ENCODE measurements at regions not wholly inside any gene's neighbourhood (a gene's known extent, or its start where the extent isn't known, plus 50 kb on each side); places are given as distances from the start of the nearest gene placed in this dataset.
"Not testable (repeated sequence)": the region's sequence is repeated elsewhere in the genome, so short reads cannot be mapped to it uniquely, and the experiment has no call there.

DNA sequence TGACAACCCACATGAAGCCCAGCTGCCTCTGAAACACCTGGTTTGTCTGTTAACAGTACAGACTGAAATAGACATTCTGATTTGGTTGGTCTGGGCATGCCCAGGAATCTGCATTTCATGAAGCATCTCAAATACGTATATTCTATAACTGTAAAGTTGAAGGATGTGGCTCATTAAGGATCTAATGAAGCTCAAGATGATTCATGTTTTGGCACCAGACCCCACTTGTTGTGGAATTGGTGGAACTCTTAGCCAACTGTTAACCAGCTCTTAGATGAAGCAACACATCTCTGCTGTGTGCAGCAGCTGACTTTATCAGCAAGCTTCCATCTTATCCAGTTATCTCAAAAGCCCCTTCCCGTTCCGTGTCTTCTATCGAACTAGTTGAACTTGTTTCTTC, 232.2 kb downstream of the INSC start:
- ATAC-seq (ENCODE audit: low FRiP score), result no peak
- DNase-seq (ENCODE audit: low spot score), result no peak
- TF ChIP-seq, protein P1, sequence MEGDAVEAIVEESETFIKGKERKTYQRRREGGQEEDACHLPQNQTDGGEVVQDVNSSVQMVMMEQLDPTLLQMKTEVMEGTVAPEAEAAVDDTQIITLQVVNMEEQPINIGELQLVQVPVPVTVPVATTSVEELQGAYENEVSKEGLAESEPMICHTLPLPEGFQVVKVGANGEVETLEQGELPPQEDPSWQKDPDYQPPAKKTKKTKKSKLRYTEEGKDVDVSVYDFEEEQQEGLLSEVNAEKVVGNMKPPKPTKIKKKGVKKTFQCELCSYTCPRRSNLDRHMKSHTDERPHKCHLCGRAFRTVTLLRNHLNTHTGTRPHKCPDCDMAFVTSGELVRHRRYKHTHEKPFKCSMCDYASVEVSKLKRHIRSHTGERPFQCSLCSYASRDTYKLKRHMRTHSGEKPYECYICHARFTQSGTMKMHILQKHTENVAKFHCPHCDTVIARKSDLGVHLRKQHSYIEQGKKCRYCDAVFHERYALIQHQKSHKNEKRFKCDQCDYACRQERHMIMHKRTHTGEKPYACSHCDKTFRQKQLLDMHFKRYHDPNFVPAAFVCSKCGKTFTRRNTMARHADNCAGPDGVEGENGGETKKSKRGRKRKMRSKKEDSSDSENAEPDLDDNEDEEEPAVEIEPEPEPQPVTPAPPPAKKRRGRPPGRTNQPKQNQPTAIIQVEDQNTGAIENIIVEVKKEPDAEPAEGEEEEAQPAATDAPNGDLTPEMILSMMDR (IDR thresholded peaks at IDR 0.05), result no peak

DNA sequence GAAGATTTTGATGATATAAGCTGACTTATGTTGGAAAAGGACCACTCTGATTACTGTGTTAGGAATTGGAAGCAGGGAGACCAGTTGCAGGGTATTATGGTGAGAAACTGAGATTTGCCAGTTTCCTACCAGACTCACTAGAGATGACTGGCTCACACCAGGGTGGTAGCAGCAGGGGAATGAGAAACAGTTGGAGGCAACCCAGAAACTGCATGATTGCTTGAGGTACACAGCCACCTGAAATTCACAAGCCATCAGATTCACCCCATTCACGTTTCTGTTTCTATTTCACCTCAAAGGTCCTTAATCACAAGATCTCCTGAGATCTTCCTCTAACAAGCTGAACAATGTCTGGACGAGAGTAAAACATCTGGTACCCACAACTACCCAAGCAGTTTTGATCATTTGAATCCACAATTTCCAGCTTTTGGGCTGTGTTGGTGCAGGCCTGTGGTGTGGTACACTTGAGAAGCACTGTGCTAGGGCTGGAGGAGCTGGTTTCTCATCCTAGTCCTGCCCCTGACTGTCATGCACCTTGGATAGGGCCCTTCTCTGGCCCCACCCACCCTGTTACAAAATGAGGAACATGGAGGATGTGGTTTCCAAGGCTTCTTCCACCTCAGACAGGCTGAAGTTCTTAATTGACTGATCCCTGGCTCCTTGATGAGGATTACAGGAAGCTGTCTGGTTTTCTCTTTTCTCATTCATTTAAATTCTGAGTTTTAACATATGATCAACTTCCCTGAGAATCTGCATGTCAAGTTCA, 233.4 kb downstream of the INSC start:
- no peak for ATAC-seq (ENCODE audit: low FRiP score)
- no peak for DNase-seq (ENCODE audit: low spot score)
- TF ChIP-seq, protein P1 (IDR thresholded peaks at IDR 0.05), result no peak

DNA sequence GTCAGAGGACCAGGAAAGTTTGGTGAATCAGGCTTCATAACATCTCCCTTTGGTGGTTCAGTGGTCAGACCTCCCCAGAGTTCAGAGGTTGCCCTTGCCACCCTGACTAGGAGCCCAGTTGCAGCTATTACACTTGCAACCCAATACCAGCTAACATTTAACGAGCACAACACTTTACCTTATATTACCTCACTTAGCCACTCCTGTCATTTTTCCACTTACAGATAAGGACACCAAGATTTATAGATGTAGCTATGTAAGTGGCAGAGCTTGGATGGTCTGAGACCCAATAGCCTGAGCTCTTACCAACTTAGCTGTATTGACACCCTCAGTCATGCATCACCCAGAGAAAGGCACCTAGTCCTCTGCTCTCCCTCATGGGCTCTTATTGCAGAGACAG, 234.7 kb downstream of the INSC start:
- DNase-seq (ENCODE audit: low spot score), result no peak
- ATAC-seq (ENCODE audit: low FRiP score), result no peak
- TF ChIP-seq, protein P1 (IDR thresholded peaks at IDR 0.05), result no peak

DNA sequence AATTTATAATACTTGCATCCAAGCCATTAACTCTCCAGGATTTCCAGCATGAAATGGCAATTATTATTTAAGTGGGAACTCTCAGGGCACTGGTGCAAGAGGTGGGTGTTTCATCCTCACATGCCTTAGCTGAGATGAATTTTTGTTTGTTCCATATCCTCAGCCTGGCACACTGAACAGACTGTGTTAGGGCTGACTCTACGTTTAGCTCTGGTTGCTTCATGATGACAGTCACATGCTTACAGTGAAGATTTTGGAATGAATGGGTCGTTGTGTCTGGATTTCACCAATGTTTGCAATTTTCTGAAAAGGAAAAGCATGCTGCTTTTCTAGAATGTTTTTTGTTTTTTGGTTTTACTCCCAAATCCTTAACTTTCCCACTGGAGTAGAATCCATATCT, 246.6 kb downstream of the INSC start:
- DNase-seq (ENCODE audit: low spot score) (no peak), ATAC-seq (ENCODE audit: low FRiP score) (no peak)
- TF ChIP-seq, protein P1 (IDR thresholded peaks at IDR 0.05), result no peak

DNA sequence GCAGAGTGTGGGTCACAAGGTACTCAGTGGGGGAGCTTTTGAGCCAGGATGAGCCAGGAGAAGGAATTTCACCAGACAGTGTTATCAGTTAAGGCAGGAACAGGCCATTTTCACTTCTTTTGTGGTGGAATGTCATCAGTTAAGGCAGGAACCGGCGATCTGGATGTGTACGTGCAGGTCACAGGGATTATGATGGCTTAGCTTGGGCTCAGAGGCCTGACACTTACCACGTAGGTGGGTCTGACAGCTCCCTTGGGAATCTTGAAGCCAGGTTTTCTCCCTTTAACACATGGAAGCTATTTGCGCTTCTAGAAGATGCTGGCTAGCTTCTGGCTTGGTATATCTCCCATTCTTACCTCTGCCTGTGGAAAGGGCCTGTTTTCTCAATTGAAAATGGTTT, 250.6 kb downstream of the INSC start:
- DNase-seq (ENCODE audit: low spot score); ATAC-seq (ENCODE audit: low FRiP score): not testable (repeated sequence)

DNA sequence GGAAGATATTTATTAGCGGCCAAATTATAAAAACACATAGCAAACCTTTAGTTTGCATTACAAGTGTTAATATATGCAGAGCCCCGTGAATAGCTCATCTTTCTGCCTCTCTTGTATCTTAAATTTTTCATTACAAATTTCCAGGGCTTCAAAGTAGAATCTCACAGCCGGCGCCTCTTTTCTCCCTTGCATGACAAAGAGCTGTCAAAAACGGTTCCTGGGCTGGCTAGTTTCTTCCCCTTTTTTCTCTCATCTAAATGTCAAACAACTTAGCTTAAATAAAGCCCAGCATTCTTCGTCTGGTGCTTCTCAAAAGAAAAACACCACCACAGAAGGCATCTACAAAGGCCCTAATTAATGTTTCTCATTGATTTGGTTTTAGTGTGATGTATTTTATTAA, 253.0 kb downstream of the INSC start:
- no peak for ATAC-seq (ENCODE audit: low FRiP score)
- TF ChIP-seq, protein P1 (IDR thresholded peaks at IDR 0.05), result no peak
- no peak for DNase-seq (ENCODE audit: low spot score)

DNA sequence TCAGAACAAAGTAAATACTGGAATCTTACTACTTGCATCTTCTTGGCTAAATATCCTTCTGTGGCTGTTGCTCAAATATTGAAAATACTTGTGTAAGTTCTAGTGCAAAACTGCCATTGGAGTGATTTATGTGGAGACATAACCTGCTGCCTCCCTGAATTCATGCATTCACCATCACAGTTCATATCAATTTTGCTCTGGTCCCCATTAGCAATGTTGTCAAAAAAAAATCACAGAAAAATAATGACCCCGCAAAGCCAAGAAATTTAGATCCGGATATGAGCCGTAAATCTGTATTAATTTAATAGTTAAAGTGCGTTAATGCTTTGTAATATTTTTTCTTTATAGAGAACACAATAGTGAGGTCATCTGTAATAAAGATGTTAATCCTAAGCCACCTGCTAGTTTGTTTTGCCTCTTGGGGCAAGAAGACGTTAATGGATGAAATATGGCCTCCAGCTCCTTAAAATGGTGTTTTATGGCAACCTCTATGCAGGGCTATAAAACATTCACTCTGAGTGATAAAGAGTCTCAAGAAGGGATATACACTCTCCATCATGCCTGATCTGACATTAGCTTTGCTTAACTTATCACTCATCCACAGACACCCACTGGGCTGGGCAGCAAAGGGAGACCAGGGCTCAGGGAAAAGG, 255.9 kb downstream of the INSC start:
- TF ChIP-seq, protein P1 (IDR thresholded peaks at IDR 0.05), result no peak
- ATAC-seq (ENCODE audit: low FRiP score) (no peak), DNase-seq (ENCODE audit: low spot score) (no peak)

Measured in omental fat pad (tissue), 3 donors.